H1 (cell line): ENCODE measurements at regions not wholly inside any gene's neighbourhood (a gene's known extent, or its start where the extent isn't known, plus 50 kb on each side); places are given as distances from the start of the nearest gene placed in this dataset.

ENCODE experiments used
- CTCF ChIA-PET: fragments of 300-600 bp; sonication (Branson Sonifier 250); formaldehyde crosslinking; loops from one replicate; lab custom pipeline; 2021; ENCODE audit not compliant: partially characterized antibody; lab: Charles Lee
- POLR2A ChIA-PET: fragments of 300-600 bp; sonication (Branson Sonifier 250); formaldehyde crosslinking; loops from one replicate; lab custom pipeline; 2021; ENCODE audit warnings: inconsistent platforms; ENCODE audit not compliant: partially characterized antibody; lab: Charles Lee
- DNase-seq, 2 experiments: peaks; one replicate each; pipeline versions ENCODE4 v3.0.0 to v3.0.0-alpha.2; 2010 to 2022; ENCODE audit warnings: low spot score in 2 of 2, low read depth in 1 of 2, mixed read lengths in 1 of 2
- FAIRE-seq: peaks from 2 replicates; lab custom pipeline; 2011; peaks lifted over from hg19 to GRCh38; lab: Jason Lieb, UNC
- H2AFZ ChIP-seq: 2 replicates; pipeline ENCODE4 v1.8.1; 2012; ENCODE audit warnings: low read length, inconsistent platforms
- H2AK5ac ChIP-seq: 2 replicates; pipeline ENCODE4 v1.6.1; 2013; ENCODE audit warnings: low read depth, low read length
- H2BK120ac ChIP-seq: replicated peaks from 2 replicates; pipeline ENCODE3; 2013; ENCODE audit warnings: low read depth, low read length, inconsistent platforms
- H2BK12ac ChIP-seq: 2 replicates; pipeline ENCODE4 v1.6.1; 2013; ENCODE audit warnings: low read depth, low read length
- H2BK15ac ChIP-seq: 2 replicates; pipeline ENCODE4 v1.6.1; 2013; ENCODE audit warnings: low read length
- H2BK20ac ChIP-seq: 2 replicates; pipeline ENCODE4 v1.6.1; 2013; ENCODE audit warnings: low read length
- H2BK5ac ChIP-seq: 2 replicates; pipeline ENCODE4 v1.6.1; 2013; ENCODE audit warnings: low read depth, low read length
- H3K14ac ChIP-seq: 2 replicates; pipeline ENCODE4 v1.6.1; 2013; ENCODE audit warnings: inconsistent platforms; ENCODE audit not compliant: insufficient read length
- H3K18ac ChIP-seq: 2 replicates; pipeline ENCODE4 v1.6.1; 2013; ENCODE audit warnings: low read length; ENCODE audit errors: extremely low read depth
- H3K23ac ChIP-seq: 2 replicates; pipeline ENCODE4 v1.6.1; 2013; ENCODE audit warnings: inconsistent platforms; ENCODE audit not compliant: insufficient read length
- H3K23me2 ChIP-seq: 2 replicates; pipeline ENCODE4 v1.6.1; 2013; ENCODE audit warnings: low read depth, low read length
- H3K27ac ChIP-seq: 2 replicates; pipeline ENCODE4 v1.6.1; 2011; ENCODE audit warnings: low read depth, low read length, inconsistent platforms
- H3K27me3 ChIP-seq, 4 experiments: replicated peaks in 1 of 4; 1 replicate in 1 of 4; 2 replicates in 3 of 4; pipeline versions ENCODE4 v1.6.1 to v1.8.1; 2011 to 2013; ENCODE audit warnings: low read length in 3 of 4, mild to moderate bottlenecking in 3 of 4, inconsistent platforms in 2 of 4, mixed read lengths in 2 of 4, moderate library complexity in 1 of 4; ENCODE audit not compliant: control insufficient read depth in 3 of 4, insufficient read depth in 3 of 4; ENCODE audit errors: extremely low read depth in 1 of 4
- H3K36me3 ChIP-seq, 4 experiments: 2 replicates each; pipeline versions ENCODE4 v1.6.1 to v1.8.1; 2011 to 2013; ENCODE audit warnings: mild to moderate bottlenecking in 4 of 4, low read length in 3 of 4, moderate library complexity in 2 of 4, control low read depth in 1 of 4, inconsistent platforms in 1 of 4; ENCODE audit not compliant: insufficient read depth in 4 of 4, control insufficient read depth in 2 of 4
- H3K4ac ChIP-seq: replicated peaks from 2 replicates; pipeline ENCODE3; 2013; ENCODE audit warnings: low read length, low read depth, mixed read lengths, inconsistent platforms; ENCODE audit not compliant: insufficient read length
- H3K4me1 ChIP-seq, 4 experiments: replicated peaks in 1 of 4; 1 replicate in 1 of 4; 2 replicates in 3 of 4; pipeline versions ENCODE4 v1.6.1 to v1.8.1; 2011 to 2013; ENCODE audit warnings: low read length in 3 of 4, inconsistent platforms in 2 of 4, mixed read lengths in 1 of 4; ENCODE audit not compliant: insufficient read depth in 4 of 4, control insufficient read depth in 3 of 4
- H3K4me2 ChIP-seq, 2 experiments: 2 replicates each; pipeline versions ENCODE4 v1.6.1 to v1.8.1; 2011 to 2013; ENCODE audit warnings: low read depth in 2 of 2, low read length in 2 of 2, control low read depth in 1 of 2, inconsistent platforms in 1 of 2, mild to moderate bottlenecking in 1 of 2; ENCODE audit not compliant: insufficient read depth in 1 of 2
- H3K4me3 ChIP-seq, 4 experiments: fragments of 200-600, 300-600 bp in 1 of 4; sonication (generic), shearing (Covaris generic), sonication (Bioruptor Twin) in 1 of 4; 2 replicates each; pipeline versions ENCODE4 v1.5.1 to v1.8.1; 2011 to 2016; ENCODE audit warnings: low read length in 4 of 4, low read depth in 3 of 4, control low read depth in 2 of 4, inconsistent platforms in 2 of 4, mild to moderate bottlenecking in 2 of 4, mixed read lengths in 1 of 4, moderate library complexity in 1 of 4; ENCODE audit not compliant: insufficient read depth in 2 of 4; ENCODE audit errors: extremely low read depth in 1 of 4
- H3K56ac ChIP-seq: replicated peaks from 2 replicates; pipeline ENCODE3; 2013; ENCODE audit warnings: low read depth, mild to moderate bottlenecking, mixed read lengths, low read length, inconsistent platforms; ENCODE audit not compliant: insufficient read length
- H3K79me1 ChIP-seq: 2 replicates; pipeline ENCODE4 v1.6.1; 2013; ENCODE audit warnings: low read depth, low read length, control low read depth
- H3K79me2 ChIP-seq, 2 experiments: 2 replicates each; pipeline versions ENCODE4 v1.6.1 to v1.8.1; 2012 to 2013; ENCODE audit warnings: low read length in 2 of 2, mild to moderate bottlenecking in 2 of 2, inconsistent platforms in 1 of 2; ENCODE audit not compliant: insufficient read depth in 2 of 2, control insufficient read depth in 1 of 2
- H3K9ac ChIP-seq, 4 experiments: replicated peaks in 1 of 4; 1 replicate in 1 of 4; 2 replicates in 3 of 4; pipeline versions ENCODE4 v1.6.1 to v1.8.1; 2011 to 2013; ENCODE audit warnings: low read depth in 3 of 4, low read length in 3 of 4, control low read depth in 2 of 4, mild to moderate bottlenecking in 2 of 4, moderate library complexity in 2 of 4, inconsistent platforms in 1 of 4; ENCODE audit errors: extremely low read depth in 1 of 4
- H3K9me3 ChIP-seq, 2 experiments: 2 replicates each; pipeline versions ENCODE4 v1.6.1 to v1.8.1; 2012 to 2013; ENCODE audit warnings: mild to moderate bottlenecking in 2 of 2, moderate library complexity in 2 of 2, control low read depth in 1 of 2, inconsistent platforms in 1 of 2, low read depth in 1 of 2, low read length in 1 of 2, mixed read lengths in 1 of 2; ENCODE audit not compliant: insufficient read depth in 2 of 2
- H4K20me1 ChIP-seq, 2 experiments: replicated peaks in 1 of 2; 2 replicates each; pipeline versions ENCODE3 to v1.8.1; 2011 to 2013; ENCODE audit warnings: inconsistent platforms in 2 of 2, low read length in 2 of 2, mild to moderate bottlenecking in 1 of 2; ENCODE audit not compliant: insufficient read depth in 2 of 2, control insufficient read depth in 1 of 2
- H4K5ac ChIP-seq: 2 replicates; pipeline ENCODE4 v1.6.1; 2013; ENCODE audit warnings: low read length, low read depth, mixed read lengths, inconsistent platforms; ENCODE audit not compliant: insufficient read length
- H4K8ac ChIP-seq: 2 replicates; pipeline ENCODE4 v1.8.0; 2013; ENCODE audit warnings: mild to moderate bottlenecking, moderate library complexity, low read length, inconsistent platforms; ENCODE audit not compliant: insufficient read depth; ENCODE audit errors: extremely low read depth
- H4K91ac ChIP-seq: replicated peaks from 2 replicates; pipeline ENCODE3; 2013; ENCODE audit warnings: low read length, mixed read lengths, inconsistent platforms; ENCODE audit not compliant: insufficient read length
- EP300 ChIP-seq, 2 experiments: IDR thresholded peaks; 1 replicate in 1 of 2; 2 replicates in 1 of 2; pipeline ENCODE4 v1.6.1; 2011 to 2012; ENCODE audit warnings: low read depth in 2 of 2, low read length in 2 of 2, mild to moderate bottlenecking in 2 of 2, borderline replicate concordance in 1 of 2, inconsistent platforms in 1 of 2, moderate library complexity in 1 of 2
- KDM1A ChIP-seq: fragments of 200-600, 300-600 bp; sonication (generic); IDR thresholded peaks from 2 replicates; pipeline ENCODE4 v1.7.1; 2016; ENCODE audit warnings: mild to moderate bottlenecking, low read length, borderline replicate concordance
- KDM4A ChIP-seq: IDR thresholded peaks from one replicate; pipeline ENCODE4 v1.7.1; 2012; ENCODE audit warnings: low read depth, mild to moderate bottlenecking, moderate library complexity, low read length, inconsistent platforms; ENCODE audit not compliant: severe bottlenecking
- NRF1 ChIP-seq: IDR thresholded peaks from 2 replicates; pipeline ENCODE4 v1.6.1; 2011; ENCODE audit warnings: mild to moderate bottlenecking, low read depth, low read length, improper control_type of control experiment
- PHF8 ChIP-seq: fragments of 200-600 bp; sonication (generic); conservative IDR thresholded peaks from 2 replicates; pipeline ENCODE4 v1.7.1; 2012; ENCODE audit warnings: low read depth, mild to moderate bottlenecking, inconsistent platforms, low read length, moderate library complexity
- POLR2AphosphoS5 ChIP-seq: IDR thresholded peaks from 2 replicates; pipeline ENCODE4 v1.6.1; 2011; ENCODE audit warnings: low read depth, low read length
- RNF2 ChIP-seq: fragments of 200-900, 300-1000 bp; sonication (generic); IDR thresholded peaks from 2 replicates; pipeline ENCODE4 v1.7.1; 2016; ENCODE audit warnings: borderline replicate concordance, low read depth, mild to moderate bottlenecking, antibody characterized with exemption, low read length; ENCODE audit not compliant: poor library complexity, severe bottlenecking; ENCODE audit errors: missing control alignments
- SIN3A ChIP-seq, 2 experiments: IDR thresholded peaks in 1 of 2; conservative IDR thresholded peaks in 1 of 2; 2 replicates each; pipeline ENCODE4 v1.6.1; 2011 to 2012; ENCODE audit warnings: low read length in 2 of 2, improper control_type of control experiment in 1 of 2, low read depth in 1 of 2, mild to moderate bottlenecking in 1 of 2
- SIX5 ChIP-seq: IDR thresholded peaks from 2 replicates; pipeline ENCODE4 v1.6.1; 2011; ENCODE audit warnings: mild to moderate bottlenecking, low read depth, low read length
- SP4 ChIP-seq: IDR thresholded peaks from 2 replicates; pipeline ENCODE4 v1.6.1; 2012; ENCODE audit warnings: low read length, inconsistent platforms
- TAF1 ChIP-seq: IDR thresholded peaks from 2 replicates; pipeline ENCODE4 v1.6.1; 2011; ENCODE audit warnings: mild to moderate bottlenecking, low read depth, low read length
- TBP ChIP-seq: IDR thresholded peaks from 2 replicates; pipeline ENCODE4 v1.6.1; 2011; ENCODE audit warnings: low read depth, low read length, improper control_type of control experiment
- TCF12 ChIP-seq: IDR thresholded peaks from 2 replicates; pipeline ENCODE4 v1.6.1; 2011; ENCODE audit warnings: low read depth, mild to moderate bottlenecking, low read length
- WGBS, 2 experiments: shearing (Covaris generic) in 1 of 2; methylation state at CpG; one replicate each; pipeline versions ENCODE4 v1.1.6 to v1.1.7; 2013 to 2015; ENCODE audit warnings: low lambda C conversion rate in 2 of 2, mixed read lengths in 2 of 2, inconsistent platforms in 1 of 2, low coverage in 1 of 2, missing lambda C conversion rate in 1 of 2; ENCODE audit not compliant: insufficient replicate concordance in 2 of 2, insufficient coverage in 1 of 2, insufficient read length in 1 of 2; ENCODE audit errors: extremely low coverage in 1 of 2, missing lambda C conversion rate in 1 of 2; 5-methylcytosine and 5-hydroxymethylcytosine counted together
- TF ChIP-seq, protein P1 (sequence below): IDR thresholded peaks from 2 replicates; pipeline ENCODE4 v1.6.1; 2011; ENCODE audit warnings: low read depth, mild to moderate bottlenecking, low read length; ENCODE audit not compliant: insufficient read depth

- Histone ChIP-seq H3K4me3 (no peak overlapping the region), H2BK12ac (no peak overlapping the region), H4K20me1 (peaks cover 0 to 6% of the 10 kb centered on the region in 2 experiments), H4K91ac (no peak overlapping the region), H3K27ac (no peak overlapping the region), H4K5ac (no peak overlapping the region), H4K8ac (no peak overlapping the region), H2BK15ac (no peak overlapping the region), H3K4me2 (no peak overlapping the region), H3K79me2 (no peaks in the 10 kb centered on the region), H3K23ac (no peak overlapping the region), H3K36me3 (no peaks in the 10 kb centered on the region), H2BK5ac (no peak overlapping the region), H3K18ac (no peak overlapping the region), H3K23me2 (no peaks in the 10 kb centered on the region), H2BK120ac (no peak overlapping the region), H3K9ac (no peak overlapping the region), H3K14ac (no peak overlapping the region), H2AFZ (no peak overlapping the region), H3K9me3 (peaks cover 7 to 12% of the 10 kb centered on the region in 2 experiments), H3K27me3 (no peaks in the 10 kb centered on the region), H3K56ac (no peak overlapping the region), H3K4me1 (no peaks in the 10 kb centered on the region; a peak in 1 of 7 replicates), H2BK20ac (no peak overlapping the region), H3K4ac (no peak overlapping the region), H2AK5ac (no peak overlapping the region), H3K79me1 (no peaks in the 10 kb centered on the region; the same call in 1 of the 2 replicates)
- ChIA-PET CTCF (interaction anchor here (0.8 to 2.3 kb wide), 6 partner anchors 16 to 164 kb away, joined by 3 to 12 read pairs (median 5); no protein-coding TSS in a partner anchor), POLR2A (no interaction called here)
- 76% methylated on average over 7 of the region's 7 CpGs; no CpG with 5 or more reads in 1 of the 2 experiments for WGBS, 2 experiments
- no peak for DNase-seq
- FAIRE-seq, result no peak
- TF ChIP-seq TCF12, result no peak
- no peak for TF ChIP-seq SIX5
- no peak for TF ChIP-seq POLR2AphosphoS5
- TF ChIP-seq KDM1A, result no peak
- TF ChIP-seq TBP, result no peak
- no peak for TF ChIP-seq NRF1
- no peak for TF ChIP-seq RNF2
- TF ChIP-seq PHF8, result no peak
- no peak for TF ChIP-seq TAF1
- TF ChIP-seq SP4, result no peak
- no peak for TF ChIP-seq KDM4A
- no peak for TF ChIP-seq SIN3A (conservative IDR thresholded peaks at IDR 0.05 in 1 of 2, IDR thresholded peaks at IDR 0.05 in 1 of 2; ENCODE audit: low read depth in 1 of 2, low read length in 2 of 2)
- TF ChIP-seq EP300 (IDR thresholded peaks at IDR 0.05; ENCODE audit: borderline replicate concordance in 1 of 2, low read depth in 2 of 2, low read length in 2 of 2), result no peak
- TF ChIP-seq, protein P1, sequence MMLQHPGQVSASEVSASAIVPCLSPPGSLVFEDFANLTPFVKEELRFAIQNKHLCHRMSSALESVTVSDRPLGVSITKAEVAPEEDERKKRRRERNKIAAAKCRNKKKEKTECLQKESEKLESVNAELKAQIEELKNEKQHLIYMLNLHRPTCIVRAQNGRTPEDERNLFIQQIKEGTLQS, result no peak
These were observed 1165.7 kb downstream of the BRD1 start for GRCh38 chr22:48661984-48662383.
